ENCODE measurements at regions not wholly inside any gene's neighbourhood (a gene's known extent, or its start where the extent isn't known, plus 50 kb on each side); places are given as distances from the start of the nearest gene placed in this dataset.
"Not testable (repeated sequence)": the region's sequence is repeated elsewhere in the genome, so short reads cannot be mapped to it uniquely, and the experiment has no call there.

DNA sequence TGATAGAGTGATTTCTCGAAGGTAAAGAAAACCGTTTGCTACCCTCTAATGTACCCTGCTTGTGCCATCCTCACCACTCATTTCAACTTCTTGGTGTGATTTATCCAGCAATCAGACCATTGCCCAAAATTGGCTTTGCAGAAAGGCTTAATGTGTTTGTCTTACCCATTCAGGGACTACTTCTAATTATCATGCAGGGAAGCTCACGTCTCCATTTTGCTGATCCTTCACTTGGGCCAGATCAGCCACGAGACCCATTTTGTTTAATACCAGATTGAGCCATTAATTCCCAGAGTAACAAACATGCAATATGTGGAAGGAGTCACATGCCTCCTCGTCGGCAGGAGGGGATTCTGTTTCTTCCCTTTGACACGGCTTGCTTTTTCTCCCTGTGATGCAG is 51.1 kb upstream of the CRY1 start:
- DNase-seq: no peak

DNA sequence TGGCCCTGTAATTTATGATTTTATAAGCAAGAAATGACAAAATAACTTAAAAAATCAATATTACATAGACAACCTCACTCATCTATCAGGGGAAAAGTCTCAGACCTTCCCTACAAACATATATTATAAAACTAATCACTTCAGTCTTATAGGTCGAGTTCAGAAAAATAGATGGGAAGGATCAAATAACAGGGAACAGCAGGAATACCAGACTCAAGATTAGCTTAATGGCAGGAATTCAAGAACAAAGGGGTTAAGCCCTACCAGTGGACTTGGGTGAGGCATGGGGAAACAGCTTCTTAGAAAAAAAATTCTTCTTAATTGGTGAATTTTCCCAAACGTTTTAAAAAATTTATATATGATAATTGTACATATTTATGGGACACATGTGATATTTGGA is 51.6 kb upstream of the CRY1 start:
- no peak for DNase-seq

DNA sequence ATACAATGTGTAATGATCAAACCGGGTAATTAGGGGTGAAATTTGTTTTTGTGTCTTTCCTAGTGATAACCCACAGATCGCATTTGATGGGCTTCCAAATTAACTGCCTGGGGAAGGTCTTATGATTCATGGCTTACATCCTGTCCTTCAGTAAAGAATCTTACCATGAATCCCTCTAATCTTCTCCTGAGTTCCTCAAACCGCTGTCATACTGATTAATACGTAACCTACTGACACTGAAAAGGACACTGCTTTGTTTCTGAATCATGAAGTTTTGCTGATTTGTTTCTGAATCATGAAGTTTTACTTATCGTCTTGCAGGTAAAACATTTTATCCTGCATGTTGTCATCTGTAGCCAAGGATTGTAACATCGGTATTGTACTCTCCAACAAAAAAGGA is 52.0 kb upstream of the CRY1 start:
- DNase-seq: no peak

DNA sequence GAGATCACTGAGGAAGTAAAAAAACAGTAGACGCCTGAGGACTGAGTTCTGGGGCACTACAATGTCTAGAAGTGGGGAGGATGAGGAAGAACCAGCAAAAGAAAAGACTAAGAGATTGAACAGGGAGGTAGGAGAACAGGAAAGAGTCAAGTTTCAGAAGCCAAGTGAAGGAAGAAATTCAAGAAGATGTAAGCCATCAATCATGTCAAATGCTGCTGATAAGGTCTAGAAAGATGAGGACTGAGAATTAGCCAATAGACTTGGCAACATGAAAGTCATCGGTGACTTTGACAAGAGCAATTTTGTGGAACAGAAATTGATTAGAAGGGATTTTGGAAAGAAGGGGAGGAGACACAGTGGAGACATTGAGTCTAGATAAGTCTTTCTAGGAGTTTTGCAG is 54.8 kb upstream of the CRY1 start:
- DNase-seq: no peak

DNA sequence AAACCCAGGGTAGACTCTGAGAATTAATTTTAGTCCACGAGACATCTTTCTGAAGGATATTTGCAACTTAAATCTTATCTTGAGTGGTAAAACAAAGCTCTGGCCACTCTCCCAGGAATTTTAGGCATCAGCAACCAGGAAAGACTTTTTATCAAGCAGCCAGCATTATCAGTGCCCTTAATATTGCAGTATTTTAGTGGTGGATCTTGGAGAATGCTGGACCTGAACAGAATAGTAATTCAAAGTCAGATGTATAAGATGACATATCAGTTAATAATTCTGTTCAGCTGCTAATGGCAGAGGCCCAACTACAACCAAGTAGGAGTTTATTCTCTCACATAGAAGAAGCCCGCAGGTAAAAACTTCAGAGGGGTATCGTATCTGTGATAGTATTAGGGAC is 59.0 kb upstream of the CRY1 start:
- DNase-seq: no peak

DNA sequence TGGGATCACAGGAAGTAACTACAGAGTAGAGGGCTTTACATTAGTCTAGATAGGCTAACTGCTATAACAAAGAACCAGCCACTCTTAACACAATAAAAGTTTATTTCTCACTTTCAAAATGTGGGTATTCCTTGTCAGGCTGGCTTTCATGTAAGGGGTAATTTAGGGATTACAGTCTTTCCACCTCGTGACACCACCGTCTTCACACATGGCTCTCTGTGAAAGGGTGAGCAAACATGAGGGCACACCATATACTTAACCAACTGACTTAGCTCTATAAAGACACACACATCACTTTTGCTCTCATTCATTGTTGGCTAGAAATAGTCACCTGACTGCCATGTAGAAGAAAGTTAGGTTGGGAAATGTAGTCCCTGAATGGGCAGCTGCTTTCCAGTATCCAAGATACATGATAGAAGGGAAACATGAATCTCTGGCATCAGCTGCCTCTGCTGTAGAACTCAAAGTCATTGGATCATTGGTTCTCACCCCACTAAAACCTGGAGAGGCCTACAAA is 66.1 kb upstream of the CRY1 start:
- no peak for DNase-seq

DNA sequence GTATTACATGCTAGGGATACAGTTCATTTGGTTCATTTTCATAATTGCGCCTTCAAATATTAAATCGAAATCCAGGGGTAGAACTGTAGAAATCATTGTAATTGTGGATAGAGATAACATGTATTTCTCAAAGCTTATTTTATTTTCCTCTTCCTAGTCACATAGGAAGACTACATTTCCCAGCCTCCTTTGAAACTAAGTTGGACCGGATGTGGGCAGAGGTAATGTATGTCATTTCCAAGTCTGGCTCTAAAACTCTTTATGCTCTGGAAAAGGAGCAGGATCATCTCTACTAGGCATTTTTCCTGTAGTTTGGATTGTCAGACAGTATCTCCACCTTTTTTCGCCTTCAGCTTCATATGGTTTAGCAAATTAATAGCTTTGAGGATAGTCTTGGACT is 70.1 kb upstream of the CRY1 start:
- DNase-seq: no peak

DNA sequence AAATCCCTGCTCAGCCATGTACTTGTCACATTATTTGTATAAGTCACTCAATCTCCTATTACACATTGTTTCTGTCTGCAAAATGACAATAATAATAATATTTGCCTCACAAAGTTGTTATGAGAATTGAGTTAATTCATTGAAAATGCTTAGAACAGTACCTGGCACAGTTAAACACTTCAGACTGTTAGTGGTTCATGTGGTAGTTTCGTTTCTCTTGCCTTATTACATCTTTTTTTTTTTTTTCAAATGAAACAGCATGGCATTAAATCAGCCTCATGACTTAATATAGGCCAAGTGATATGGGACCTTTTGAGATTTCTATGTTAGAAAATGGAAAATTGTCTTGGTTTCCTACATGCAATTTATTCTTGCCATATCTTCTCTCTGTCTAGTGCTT is 71.0 kb upstream of the CRY1 start:
- no peak for DNase-seq

DNA sequence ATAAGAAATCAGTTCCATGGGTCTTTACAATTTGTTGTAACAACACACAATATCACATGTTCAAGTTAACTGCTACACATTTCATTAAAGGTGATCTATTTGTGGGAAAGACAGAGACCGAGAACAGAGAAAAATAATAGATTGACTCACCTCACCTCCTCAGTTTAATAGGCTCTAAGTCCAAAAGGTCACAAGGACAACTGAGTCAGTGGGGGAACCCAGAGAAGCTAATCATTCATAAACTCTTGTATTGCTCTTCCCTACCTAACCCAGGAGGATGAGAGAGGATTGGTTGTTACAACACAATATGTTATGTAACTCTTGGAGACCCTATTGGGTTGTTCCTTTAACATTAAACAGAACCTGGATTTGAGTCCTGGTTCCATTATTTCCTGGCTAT is 72.2 kb upstream of the CRY1 start:
- DNase-seq: no peak

DNA sequence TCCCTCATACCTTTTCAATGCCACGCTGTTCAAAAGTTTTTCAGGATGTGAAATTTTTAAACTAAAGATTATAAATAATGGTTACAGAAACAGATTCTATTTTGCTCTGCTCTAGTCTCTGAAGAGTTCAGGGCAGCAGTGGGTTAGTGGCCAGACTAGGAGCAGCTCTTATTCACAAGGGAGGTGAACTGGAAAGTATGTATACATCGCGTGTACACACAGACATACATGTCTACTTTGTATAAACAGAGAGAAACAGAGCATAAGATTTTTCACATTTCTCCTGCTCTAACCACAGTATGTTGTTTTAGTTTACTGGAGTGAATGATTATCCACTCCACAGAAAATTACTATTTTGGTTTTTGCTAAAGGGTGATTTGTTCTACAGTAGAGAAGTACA is 74.4 kb upstream of the CRY1 start:
- no peak for DNase-seq

DNA sequence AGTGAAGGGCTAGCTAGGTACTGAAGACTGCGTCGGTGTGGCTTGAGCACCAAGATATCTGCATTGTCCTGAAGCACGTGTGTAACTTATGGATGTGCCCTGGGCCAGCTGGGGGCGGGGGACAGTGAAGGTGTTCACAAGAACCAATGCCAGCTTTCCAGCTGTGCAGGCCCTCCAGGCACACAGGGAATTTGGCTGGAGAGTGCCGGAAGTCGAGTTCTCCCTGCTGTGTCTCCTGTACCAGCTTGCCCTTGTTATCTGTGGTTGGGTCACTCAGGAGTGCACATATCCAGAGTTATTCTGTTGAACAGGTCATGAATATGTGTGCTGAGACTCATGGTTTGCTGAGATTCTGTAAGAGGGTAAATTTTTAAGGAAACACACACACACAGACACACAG is 75.9 kb upstream of the CRY1 start:
- no peak for DNase-seq

DNA sequence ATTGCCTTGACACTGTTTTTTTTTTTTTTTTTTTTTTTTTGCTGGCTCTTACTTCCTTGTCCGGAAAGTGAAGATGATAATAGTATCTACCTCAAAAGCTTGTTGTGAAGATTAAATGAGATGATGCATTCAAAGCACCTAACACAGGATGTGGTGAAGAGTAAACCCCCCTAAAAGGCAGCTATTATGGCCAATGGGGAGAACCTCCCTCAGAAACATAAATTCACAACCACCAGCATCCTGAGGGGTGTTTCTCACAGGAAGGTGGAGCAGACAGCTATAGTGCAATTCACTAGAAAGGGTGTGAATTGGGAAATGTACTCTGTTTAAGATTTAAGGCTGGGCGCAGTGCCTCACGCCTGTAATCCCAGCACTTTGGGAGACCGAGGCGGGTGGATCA is 85.4 kb upstream of the CRY1 start:
- peak; percentile 10 for DNase-seq

DNA sequence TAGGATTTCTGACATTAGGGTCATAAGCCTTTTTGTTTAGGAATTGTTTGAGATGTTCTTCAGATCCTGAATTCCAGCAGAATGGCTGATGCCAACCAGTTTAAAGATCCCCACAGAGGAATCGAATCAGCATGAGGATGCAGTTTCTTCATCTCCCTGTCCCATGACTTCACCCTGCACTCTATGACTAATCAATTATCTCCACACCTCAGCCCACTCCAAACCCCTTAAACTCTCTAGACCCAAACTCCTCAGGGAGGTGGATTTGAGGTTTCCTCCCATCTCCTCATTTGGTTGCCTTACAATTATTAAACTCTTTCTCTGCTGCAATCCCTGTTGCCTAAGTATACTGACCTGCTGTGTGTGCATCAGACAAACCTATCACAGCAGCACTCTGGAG is 86.5 kb upstream of the CRY1 start:
- DNase-seq: no peak

DNA sequence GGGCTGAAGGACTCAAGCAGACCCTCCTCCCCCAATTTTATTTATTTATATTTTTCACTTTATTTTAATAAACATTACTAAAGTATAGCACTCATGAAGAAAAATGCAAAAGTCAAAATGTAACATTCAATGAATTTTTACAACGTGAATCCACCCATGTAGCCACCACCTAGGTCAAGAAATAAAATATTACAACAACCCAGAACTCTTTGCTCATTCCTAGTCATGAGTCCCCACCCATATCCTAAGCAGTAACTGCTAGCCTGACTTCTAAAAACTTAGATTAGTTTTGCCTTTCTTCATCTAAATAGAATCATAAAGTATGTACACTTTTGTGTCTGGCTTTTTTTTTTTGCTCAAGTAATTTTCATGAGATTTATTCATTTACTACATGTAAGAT is 86.9 kb upstream of the CRY1 start:
- DNase-seq: no peak

DNA sequence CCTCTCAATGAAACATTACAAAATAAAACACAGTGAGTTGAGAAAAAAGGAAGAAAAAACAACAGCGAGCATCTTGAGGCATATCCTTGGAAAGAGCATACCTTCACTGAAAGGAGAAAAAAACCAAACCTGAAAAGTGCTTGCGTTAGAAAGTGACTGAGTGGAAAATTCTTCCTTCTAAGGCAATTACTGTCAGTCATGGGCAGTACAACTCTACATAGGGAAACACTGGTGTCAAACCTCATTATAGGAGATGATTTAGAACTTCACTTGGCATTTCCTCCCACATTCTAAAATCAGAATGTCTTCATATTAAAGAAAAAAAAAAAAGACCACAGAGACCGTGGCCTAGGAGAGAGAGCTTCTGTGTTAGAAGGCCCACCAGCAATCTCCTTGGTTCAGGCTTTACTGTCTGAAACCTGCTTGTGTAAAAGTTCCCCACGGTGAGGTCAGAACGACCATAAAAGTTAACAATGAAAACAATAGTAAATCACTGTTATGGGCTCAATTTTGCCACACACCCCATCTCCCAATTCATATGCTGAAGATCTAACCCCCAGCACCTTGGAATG is 91.1 kb upstream of the CRY1 start:
- no peak for DNase-seq

DNA sequence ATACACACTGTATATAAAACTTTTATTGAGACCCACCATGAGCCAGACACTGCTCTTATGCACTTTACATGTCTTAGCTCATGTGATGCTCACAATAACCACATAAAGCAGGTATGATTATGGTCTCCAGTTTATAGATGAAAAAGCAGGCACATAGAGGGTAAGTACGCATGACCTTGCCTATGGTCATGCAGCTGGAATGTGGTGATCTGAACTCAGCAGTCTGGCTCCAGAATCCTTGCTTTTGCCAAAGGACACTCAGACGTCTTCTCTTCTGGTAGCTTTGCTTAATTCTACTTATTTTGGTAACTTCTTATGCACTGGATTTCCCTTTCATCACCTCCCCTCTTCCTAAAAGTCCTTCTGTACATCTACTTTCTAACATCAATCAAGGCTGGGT is 103.3 kb upstream of the CRY1 start:
- no peak for DNase-seq

DNA sequence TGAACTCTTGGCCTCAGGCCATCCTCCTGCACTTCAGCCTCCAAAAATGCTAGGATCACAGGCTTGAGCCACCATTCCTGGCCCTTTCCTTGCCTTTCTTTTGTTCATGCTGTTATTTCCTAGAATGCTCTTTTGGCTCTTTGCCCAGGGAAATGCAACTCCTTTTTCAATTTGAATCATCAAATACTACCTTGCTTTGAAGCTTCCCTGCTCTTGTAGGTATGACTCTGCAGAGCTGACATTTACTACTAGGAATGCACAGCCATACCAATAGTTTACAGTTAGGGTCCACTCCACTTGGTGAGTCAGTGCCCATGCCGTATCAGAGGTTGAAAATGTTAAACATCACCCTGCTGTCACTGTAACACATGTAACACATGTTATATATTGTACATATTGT is 107.0 kb upstream of the CRY1 start:
- no peak for DNase-seq

DNA sequence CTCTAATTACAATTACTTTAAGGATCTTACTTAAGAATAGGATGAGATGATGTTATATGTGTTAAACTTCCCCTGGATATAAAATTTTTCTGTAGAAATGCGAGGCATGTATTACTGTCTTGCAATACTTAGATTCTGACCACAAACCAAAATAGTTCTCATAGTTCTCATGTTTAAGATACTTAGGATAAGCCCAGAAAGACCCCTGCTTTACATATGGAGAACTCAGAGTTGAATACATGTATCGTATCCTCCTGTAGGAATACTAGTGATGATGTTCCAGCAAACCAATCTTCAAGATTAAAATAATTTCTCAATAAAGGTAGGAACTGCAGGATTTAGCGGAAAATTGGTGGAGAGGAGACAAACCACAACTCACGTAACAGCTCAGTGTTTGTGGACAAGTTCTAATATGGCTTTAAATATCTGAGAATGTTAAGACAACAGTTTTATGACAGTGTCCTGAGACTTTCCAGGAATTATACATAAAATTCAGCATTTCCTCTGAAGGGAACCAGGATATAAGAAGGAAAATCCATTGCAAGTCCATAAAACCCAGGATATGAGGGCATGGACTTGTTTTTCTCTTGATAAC is 114.7 kb upstream of the CRY1 start:
- DNase-seq: no peak

DNA sequence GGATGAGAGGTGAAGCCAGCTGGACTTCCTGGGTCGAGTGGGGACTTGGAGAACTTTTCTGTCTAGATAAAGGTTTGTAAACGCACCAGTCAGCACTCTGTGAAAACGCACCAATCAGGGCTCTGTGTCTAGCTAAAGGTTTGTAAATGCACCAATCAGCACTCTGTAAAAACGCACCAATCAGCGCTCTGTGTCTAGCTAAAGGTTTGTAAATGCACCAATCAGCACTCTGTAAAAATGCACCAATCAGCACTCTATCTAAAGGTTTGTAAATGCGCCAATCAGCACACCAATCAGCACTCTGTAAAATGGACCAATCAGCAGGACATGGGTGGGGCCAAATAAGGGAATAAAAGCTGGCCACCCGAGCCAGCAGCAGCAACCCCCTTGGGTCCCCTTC is 116.4 kb upstream of the CRY1 start:
- not testable (repeated sequence) for DNase-seq

DNA sequence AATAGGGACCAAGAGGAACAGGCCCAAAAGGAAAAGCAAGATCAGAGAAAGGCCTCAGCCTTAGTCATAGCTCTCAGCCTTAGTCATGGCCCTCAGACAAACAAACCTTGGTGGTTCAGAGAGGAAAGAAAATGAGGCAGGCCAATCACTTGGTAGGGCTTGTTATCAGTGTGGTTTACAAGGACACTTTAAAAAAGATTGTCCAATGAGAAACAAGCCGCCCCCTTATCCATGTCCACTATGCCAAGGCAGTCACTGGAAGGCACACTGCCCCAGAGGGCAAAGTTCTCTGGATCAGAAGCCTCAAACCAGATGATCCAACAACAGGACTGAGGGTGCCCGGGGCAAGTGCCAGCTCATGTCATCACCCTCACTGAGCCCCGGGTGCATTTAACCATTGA is 121.0 kb upstream of the CRY1 start:
- not testable (repeated sequence) for DNase-seq

DNA sequence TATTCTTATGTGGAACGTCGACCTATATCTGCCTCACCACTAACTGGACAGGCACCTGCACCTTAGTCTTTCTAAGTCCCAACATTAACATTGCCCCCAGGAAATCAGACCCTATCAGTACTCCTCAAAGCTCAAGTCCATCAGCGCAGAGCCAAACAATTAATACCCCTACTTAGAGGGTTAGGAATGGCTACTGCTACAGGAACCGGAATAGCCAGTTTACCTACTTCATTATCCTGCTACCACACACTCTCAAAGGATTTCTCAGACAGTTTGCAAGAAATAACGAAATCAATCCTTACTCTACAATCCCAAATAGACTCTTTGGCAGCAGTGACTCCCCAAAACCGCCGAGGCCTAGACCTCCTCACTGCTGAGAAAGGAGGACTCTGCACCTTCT is 123.1 kb upstream of the CRY1 start:
- DNase-seq: not testable (repeated sequence)

DNA sequence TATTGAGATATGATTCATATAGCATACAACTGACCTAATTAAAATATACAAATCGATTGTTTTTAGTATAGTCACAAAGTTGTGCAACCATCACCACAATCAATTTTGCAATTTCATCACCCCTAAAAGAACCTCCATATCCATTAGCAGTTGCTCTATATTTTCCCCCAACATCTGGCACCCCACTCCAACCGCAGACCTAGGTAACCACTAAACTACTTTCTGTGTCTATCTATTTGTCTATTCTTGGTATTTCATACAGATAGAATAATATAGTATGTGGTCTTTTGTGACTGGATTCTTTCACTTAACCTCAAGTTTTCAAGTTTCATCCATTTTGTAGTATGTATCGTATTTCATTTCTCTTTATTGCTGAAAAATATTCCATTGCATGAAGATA is 126.0 kb upstream of the CRY1 start:
- no peak for DNase-seq

DNA sequence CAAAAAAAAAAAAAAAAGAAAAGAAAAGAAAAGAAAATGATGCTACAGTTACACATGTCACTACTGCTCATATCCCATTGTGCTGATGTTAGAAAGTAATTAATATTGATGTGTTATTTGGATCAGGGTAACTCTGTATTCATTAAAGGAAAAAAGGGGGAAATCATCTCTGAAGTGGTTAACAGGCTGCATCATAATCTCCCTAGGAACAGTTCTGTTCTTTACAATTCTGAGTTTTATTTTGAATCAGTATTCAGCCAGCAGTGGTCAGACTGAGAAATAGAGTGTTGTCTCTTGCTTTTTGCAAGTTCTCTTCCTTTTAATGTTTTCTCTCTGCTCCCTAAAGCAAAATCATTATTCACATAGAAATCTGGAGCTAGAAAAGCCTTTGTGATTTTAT is 128.6 kb upstream of the CRY1 start:
- DNase-seq: no peak

DNA sequence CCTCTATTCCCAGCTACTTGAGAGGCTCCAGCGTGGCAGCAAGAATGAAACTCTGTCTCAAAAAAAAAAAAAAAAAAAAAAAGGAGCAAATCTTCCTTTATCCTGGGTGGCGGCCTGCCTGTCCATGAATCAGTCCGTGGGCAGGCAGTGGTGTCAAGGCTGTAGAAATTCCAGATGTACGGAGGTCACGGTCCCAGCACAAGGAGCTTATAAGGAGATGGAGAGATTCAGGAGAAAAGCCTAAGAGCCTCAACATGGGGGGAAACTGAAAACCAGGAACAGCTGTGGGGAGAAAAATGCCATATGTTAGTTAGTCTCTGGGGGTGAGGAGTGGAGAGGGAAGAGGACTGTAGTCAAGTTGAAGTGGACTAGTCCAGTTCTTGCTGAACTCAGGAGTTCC is 130.5 kb upstream of the CRY1 start:
- DNase-seq: no peak

DNA sequence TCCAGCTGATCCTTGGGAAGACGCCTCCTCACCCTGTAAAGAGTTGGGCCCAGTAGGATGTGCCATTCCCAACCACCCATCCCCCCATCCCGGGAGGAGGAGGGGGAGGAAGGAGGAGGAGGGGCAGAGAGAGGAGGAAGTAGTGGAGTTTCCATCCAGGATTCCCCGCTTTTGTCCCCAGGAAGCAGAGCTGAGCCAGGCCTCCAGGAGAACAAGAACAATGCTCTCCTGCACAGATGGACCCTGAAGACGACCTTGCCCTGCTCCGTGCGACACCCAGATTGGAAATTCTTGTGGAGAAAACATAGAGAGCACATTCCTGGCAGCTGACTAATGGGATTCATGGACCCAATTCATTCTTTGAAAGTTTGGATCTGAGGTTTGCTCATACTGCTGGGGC is 132.3 kb upstream of the CRY1 start:
- no peak for DNase-seq
